SK-N-SH (cell line): ENCODE measurements at regions not wholly inside any gene's neighbourhood (a gene's known extent, or its start where the extent isn't known, plus 50 kb on each side); places are given as distances from the start of the nearest gene placed in this dataset.

ENCODE experiments used
- CTCF ChIA-PET: fragments of 300-600, 350-600 bp; formaldehyde crosslinking; extraction: SDS; loops from one replicate; lab custom pipeline; 2021; lab: Yijun Ruan, JAX
- POLR2A ChIA-PET: fragments of 350-600 bp; sonication (Branson Sonifier 250); formaldehyde crosslinking; extraction: SDS; loops from one replicate; lab custom pipeline; 2020; ENCODE audit warnings: antibody characterized with exemption, inconsistent platforms; lab: Yijun Ruan, JAX
- DNase-seq: peaks from one replicate; pipeline ENCODE4 v3.0.0; 2012
- H2AFZ ChIP-seq: fragments of 200-600 bp; sonication (generic); 2 replicates; pipeline ENCODE4 v1.8.1; 2016; ENCODE audit warnings: antibody characterized with exemption, mild to moderate bottlenecking, low read depth
- H3F3A ChIP-seq: fragments of 200-600 bp; sonication (generic); replicated peaks from 2 replicates; pipeline ENCODE3; 2016; ENCODE audit warnings: antibody characterized with exemption, mild to moderate bottlenecking; ENCODE audit not compliant: insufficient read depth
- H3K27ac ChIP-seq, 2 experiments: fragments of 200-500 bp in 1 of 2; fragments of 200-600 bp in 1 of 2; sonication (Bioruptor generic) in 1 of 2; sonication (generic), shearing (Covaris generic) in 1 of 2; 2 replicates each; pipeline versions ENCODE4 v1.5.1 to v1.6.1; 2014 to 2016; ENCODE audit warnings: low read depth in 2 of 2, inconsistent platforms in 1 of 2, low read length in 1 of 2, mild to moderate bottlenecking in 1 of 2, mixed read lengths in 1 of 2
- H3K27me3 ChIP-seq: fragments of 200-600 bp; sonication (generic), shearing (Covaris generic); 2 replicates; pipeline ENCODE4 v1.6.1; 2016; ENCODE audit warnings: mixed run types; ENCODE audit not compliant: insufficient read depth
- H3K36me3 ChIP-seq, 2 experiments: fragments of 200-500 bp in 1 of 2; fragments of 200-600 bp in 1 of 2; sonication (Bioruptor generic) in 1 of 2; sonication (generic) in 1 of 2; replicated peaks in 1 of 2; 2 replicates each; pipeline versions ENCODE3 to v1.5.1; 2014 to 2016; ENCODE audit warnings: low read length in 1 of 2, mild to moderate bottlenecking in 1 of 2; ENCODE audit not compliant: insufficient read depth in 2 of 2, control insufficient read depth in 1 of 2
- H3K4me1 ChIP-seq, 2 experiments: fragments of 200-500 bp in 1 of 2; fragments of 200-600 bp in 1 of 2; sonication (Bioruptor generic) in 1 of 2; sonication (generic), shearing (Covaris generic) in 1 of 2; 2 replicates each; pipeline versions ENCODE4 v1.5.1 to v1.6.1; 2014 to 2016; ENCODE audit warnings: low read depth in 1 of 2, low read length in 1 of 2, mixed run types in 1 of 2; ENCODE audit not compliant: insufficient read depth in 2 of 2, control insufficient read depth in 1 of 2
- H3K4me2 ChIP-seq: fragments of 200-600 bp; sonication (generic), shearing (Covaris generic); 2 replicates; pipeline ENCODE4 v1.6.1; 2017; ENCODE audit warnings: mixed run types
- H3K4me3 ChIP-seq, 2 experiments: fragments of 200-500 bp in 1 of 2; fragments of 200-600 bp in 1 of 2; sonication (Bioruptor generic) in 1 of 2; sonication (generic), shearing (Covaris generic) in 1 of 2; 2 replicates each; pipeline versions ENCODE4 v1.5.1 to v1.8.1; 2014 to 2016; ENCODE audit warnings: low read depth in 2 of 2, inconsistent platforms in 1 of 2, low read length in 1 of 2, mild to moderate bottlenecking in 1 of 2, mixed read lengths in 1 of 2, moderate library complexity in 1 of 2
- H3K79me2 ChIP-seq: fragments of 200-600 bp; sonication (generic); 2 replicates; pipeline ENCODE4 v1.8.1; 2017; ENCODE audit warnings: mild to moderate bottlenecking; ENCODE audit not compliant: insufficient read depth
- H3K9ac ChIP-seq: fragments of 200-600 bp; sonication (generic); 2 replicates; pipeline ENCODE4 v1.6.1; 2017; ENCODE audit warnings: mixed run types
- H3K9me2 ChIP-seq: fragments of 200-600 bp; sonication (generic); 2 replicates; pipeline ENCODE4 v1.6.1; 2017; ENCODE audit warnings: mixed run types
- H3K9me3 ChIP-seq: fragments of 200-600 bp; sonication (generic); 2 replicates; pipeline ENCODE4 v1.6.1; 2017; ENCODE audit warnings: mixed run types, mild to moderate bottlenecking, moderate library complexity
- H4K20me1 ChIP-seq: fragments of 200-600 bp; sonication (generic); 2 replicates; pipeline ENCODE4 v1.6.1; 2017; ENCODE audit warnings: mild to moderate bottlenecking, mixed run types; ENCODE audit not compliant: insufficient read depth
- ELF1 ChIP-seq: IDR thresholded peaks from 2 replicates; pipeline ENCODE4 v1.4.0; 2012
- EP300 ChIP-seq, 2 experiments: IDR thresholded peaks; 2 replicates each; pipeline versions ENCODE4 v1.4.0 to v1.6.1; 2012; ENCODE audit warnings: borderline replicate concordance in 1 of 2, low read depth in 1 of 2, low read length in 1 of 2
- FOXJ3 ChIP-seq: sonication (generic); formaldehyde crosslinking; IDR thresholded peaks from 2 replicates; pipeline ENCODE4 v1.5.1; 2020; ENCODE audit warnings: mild to moderate bottlenecking, missing genetic modification reagents
- GATA2 ChIP-seq: sonication (generic); formaldehyde crosslinking; IDR thresholded peaks from 2 replicates; pipeline ENCODE4 v1.5.0; 2020; ENCODE audit warnings: mild to moderate bottlenecking, missing genetic modification reagents
- JUND ChIP-seq: IDR thresholded peaks from 2 replicates; pipeline ENCODE4 v1.4.0; 2012
- MEF2A ChIP-seq: IDR thresholded peaks from 2 replicates; pipeline ENCODE4 v1.4.0; 2012; ENCODE audit warnings: low read depth, borderline replicate concordance
- MXI1 ChIP-seq: IDR thresholded peaks from 2 replicates; pipeline ENCODE4 v1.6.1; 2012; ENCODE audit warnings: mild to moderate bottlenecking, low read depth, low read length, improper control_type of control experiment
- POLR2AphosphoS5 ChIP-seq: IDR thresholded peaks from 2 replicates; pipeline ENCODE4 v1.6.1; 2012; ENCODE audit warnings: low read depth, low read length
- RCOR1 ChIP-seq: fragments of 150-350 bp; IDR thresholded peaks from 2 replicates; pipeline ENCODE4 v1.6.1; 2017; ENCODE audit warnings: antibody characterized with exemption, low read length
- RFX5 ChIP-seq: IDR thresholded peaks from 2 replicates; pipeline ENCODE4 v1.6.1; 2012; ENCODE audit warnings: mild to moderate bottlenecking, improper control_type of control experiment, low read length
- SMC3 ChIP-seq: IDR thresholded peaks from 2 replicates; pipeline ENCODE4 v1.6.1; 2012; ENCODE audit warnings: low read depth, low read length, improper control_type of control experiment
- TAF1 ChIP-seq: IDR thresholded peaks from 2 replicates; pipeline ENCODE4 v1.6.1; 2012; ENCODE audit warnings: low read depth, mild to moderate bottlenecking, low read length, moderate library complexity, borderline replicate concordance
- TEAD4 ChIP-seq: IDR thresholded peaks from 2 replicates; pipeline ENCODE4 v1.4.0; 2012; ENCODE audit warnings: mild to moderate bottlenecking, borderline replicate concordance; ENCODE audit not compliant: insufficient read depth
- YY1 ChIP-seq: IDR thresholded peaks from 2 replicates; pipeline ENCODE4 v1.4.0; 2012; ENCODE audit warnings: low read depth, mild to moderate bottlenecking
- ZBTB33 ChIP-seq: IDR thresholded peaks from 2 replicates; pipeline ENCODE4 v1.4.0; 2012; ENCODE audit warnings: low read depth, borderline replicate concordance
- WGBS: methylation state at CpG from one replicate; pipeline ENCODE4 v1.1.6; 2017; ENCODE audit warnings: low lambda C conversion rate; 5-methylcytosine and 5-hydroxymethylcytosine counted together
- TF ChIP-seq, protein P1 (sequence below): IDR thresholded peaks from 2 replicates; pipeline ENCODE4; 2012
- TF ChIP-seq, protein P2 (sequence below): fragments of 150-350 bp; IDR thresholded peaks from 2 replicates; pipeline ENCODE4 v1.6.1; 2016; ENCODE audit warnings: mild to moderate bottlenecking, low read depth, low read length

DNA sequence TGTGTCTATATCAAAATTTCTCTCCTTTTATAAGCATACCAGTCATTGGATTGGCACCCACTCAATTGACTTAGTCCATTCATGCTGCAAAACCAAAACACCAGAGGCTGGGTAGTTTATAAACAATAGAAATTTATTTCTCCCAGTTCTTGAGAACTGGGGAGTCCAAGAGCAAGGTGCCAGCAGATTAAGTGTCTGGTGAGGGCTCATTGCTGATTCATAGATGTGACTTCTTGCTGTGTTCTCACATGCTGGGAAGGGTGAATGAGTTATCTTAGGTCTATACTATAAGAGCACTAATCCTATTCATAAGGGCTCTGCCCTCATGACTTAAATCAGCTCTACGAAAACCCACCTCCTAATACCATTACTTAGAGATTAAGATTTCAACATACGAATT, 501.4 kb downstream of the EPM2A start:
- H3K9ac ChIP-seq: no peak overlapping the region
- CTCF ChIA-PET: no interaction called here
- TF ChIP-seq YY1 (no peak), ELF1 (no peak), MEF2A (no peak), EP300 (IDR thresholded peaks at IDR 0.05; ENCODE audit: borderline replicate concordance in 1 of 2, low read depth in 1 of 2, low read length in 1 of 2) (no peak), MXI1 (no peak), POLR2AphosphoS5 (no peak), ZBTB33 (no peak), TAF1 (no peak), FOXJ3 (CRISPR knock-in tag) (no peak), JUND (no peak), RFX5 (no peak), GATA2 (CRISPR knock-in tag) (no peak), RCOR1 (no peak), TEAD4 (no peak), SMC3 (no peak)
- TF ChIP-seq, protein P1, sequence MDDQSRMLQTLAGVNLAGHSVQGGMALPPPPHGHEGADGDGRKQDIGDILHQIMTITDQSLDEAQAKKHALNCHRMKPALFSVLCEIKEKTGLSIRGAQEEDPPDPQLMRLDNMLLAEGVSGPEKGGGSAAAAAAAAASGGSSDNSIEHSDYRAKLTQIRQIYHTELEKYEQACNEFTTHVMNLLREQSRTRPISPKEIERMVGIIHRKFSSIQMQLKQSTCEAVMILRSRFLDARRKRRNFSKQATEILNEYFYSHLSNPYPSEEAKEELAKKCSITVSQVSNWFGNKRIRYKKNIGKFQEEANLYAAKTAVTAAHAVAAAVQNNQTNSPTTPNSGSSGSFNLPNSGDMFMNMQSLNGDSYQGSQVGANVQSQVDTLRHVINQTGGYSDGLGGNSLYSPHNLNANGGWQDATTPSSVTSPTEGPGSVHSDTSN: no peak
- TF ChIP-seq, protein P2, sequence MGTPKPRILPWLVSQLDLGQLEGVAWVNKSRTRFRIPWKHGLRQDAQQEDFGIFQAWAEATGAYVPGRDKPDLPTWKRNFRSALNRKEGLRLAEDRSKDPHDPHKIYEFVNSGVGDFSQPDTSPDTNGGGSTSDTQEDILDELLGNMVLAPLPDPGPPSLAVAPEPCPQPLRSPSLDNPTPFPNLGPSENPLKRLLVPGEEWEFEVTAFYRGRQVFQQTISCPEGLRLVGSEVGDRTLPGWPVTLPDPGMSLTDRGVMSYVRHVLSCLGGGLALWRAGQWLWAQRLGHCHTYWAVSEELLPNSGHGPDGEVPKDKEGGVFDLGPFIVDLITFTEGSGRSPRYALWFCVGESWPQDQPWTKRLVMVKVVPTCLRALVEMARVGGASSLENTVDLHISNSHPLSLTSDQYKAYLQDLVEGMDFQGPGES: no peak
- no peaks in the 10 kb centered on the region; a peak in 1 of 4 replicates for H3K4me1 ChIP-seq
- no peaks in the 10 kb centered on the region for H4K20me1 ChIP-seq
- no peak overlapping the region for H2AFZ ChIP-seq
- POLR2A ChIA-PET: interaction anchor here (0.6 kb wide), 1 partner anchor 15 kb away, joined by 3 read pairs; no protein-coding TSS in a partner anchor
- H3K9me3 ChIP-seq: no peaks in the 10 kb centered on the region
- H3F3A ChIP-seq: no peaks in the 10 kb centered on the region
- no peaks in the 10 kb centered on the region for H3K36me3 ChIP-seq
- no peaks in the 10 kb centered on the region for H3K79me2 ChIP-seq
- no peak overlapping the region for H3K4me2 ChIP-seq
- H3K4me3 ChIP-seq: no peak overlapping the region
- no peaks in the 10 kb centered on the region for H3K9me2 ChIP-seq
- H3K27me3 ChIP-seq: no peaks in the 10 kb centered on the region
- no peak for DNase-seq
- WGBS: 13% methylated on average over 2 of the region's 2 CpGs
- H3K27ac ChIP-seq: no peak overlapping the region
